Neuronal stem cell (in vitro differentiated cells): ENCODE measurements at regions not wholly inside any gene's neighbourhood (a gene's known extent, or its start where the extent isn't known, plus 50 kb on each side); places are given as distances from the start of the nearest gene placed in this dataset.
"Not testable (repeated sequence)": the region's sequence is repeated elsewhere in the genome, so short reads cannot be mapped to it uniquely, and the experiment has no call there.

ENCODE experiments used
- DNase-seq: peaks from one replicate; pipeline ENCODE4 v3.0.0-alpha.2; 2013; ENCODE audit warnings: low spot score
- H2AFZ ChIP-seq: one replicate; pipeline ENCODE4 v1.6.1; 2013; ENCODE audit warnings: mild to moderate bottlenecking, low read length, inconsistent platforms
- H2AK5ac ChIP-seq: 2 replicates; pipeline ENCODE4 v1.6.1; 2013; ENCODE audit warnings: low read depth, mild to moderate bottlenecking, inconsistent platforms, low read length, moderate library complexity, mixed read lengths
- H2BK120ac ChIP-seq: 2 replicates; pipeline ENCODE4 v1.6.1; 2013; ENCODE audit warnings: low read depth, mild to moderate bottlenecking, inconsistent platforms, low read length, moderate library complexity, mixed read lengths
- H2BK12ac ChIP-seq: one replicate; pipeline ENCODE4 v1.6.1; 2013; ENCODE audit warnings: low read length, inconsistent platforms
- H2BK15ac ChIP-seq: 2 replicates; pipeline ENCODE4 v1.6.1; 2013; ENCODE audit warnings: mild to moderate bottlenecking, low read length, inconsistent platforms, mixed read lengths
- H2BK5ac ChIP-seq: one replicate; pipeline ENCODE4 v1.6.1; 2013; ENCODE audit warnings: inconsistent platforms, mild to moderate bottlenecking, low read length, moderate library complexity
- H3K14ac ChIP-seq: one replicate; pipeline ENCODE4 v1.6.1; 2013; ENCODE audit warnings: low read length, inconsistent platforms
- H3K18ac ChIP-seq: 2 replicates; pipeline ENCODE4 v1.6.1; 2013; ENCODE audit warnings: low read length, inconsistent platforms
- H3K23ac ChIP-seq: 2 replicates; pipeline ENCODE4 v1.6.1; 2013; ENCODE audit warnings: low read depth, mild to moderate bottlenecking, mixed read lengths, low read length, inconsistent platforms; ENCODE audit not compliant: poor library complexity
- H3K27ac ChIP-seq: replicated peaks from 3 replicates; pipeline ENCODE4 v1.5.1; 2013; ENCODE audit warnings: low read length, inconsistent platforms
- H3K27me3 ChIP-seq, 3 experiments: 2 replicates each; pipeline ENCODE4 v1.6.1; 2013; ENCODE audit warnings: low read length in 3 of 3, mild to moderate bottlenecking in 2 of 3, inconsistent platforms in 1 of 3, low read depth in 1 of 3, mixed read lengths in 1 of 3, moderate library complexity in 1 of 3; ENCODE audit not compliant: control insufficient read depth in 3 of 3, insufficient read depth in 3 of 3
- H3K36me3 ChIP-seq, 2 donors: replicated peaks in 1 of 2; 2 replicates each; pipeline ENCODE4 v1.6.1; 2013; ENCODE audit warnings: low read length in 2 of 2; ENCODE audit not compliant: control insufficient read depth in 2 of 2, insufficient read depth in 2 of 2
- H3K4ac ChIP-seq: 2 replicates; pipeline ENCODE4 v1.6.1; 2013; ENCODE audit warnings: inconsistent platforms, mild to moderate bottlenecking, low read length, moderate library complexity
- H3K4me1 ChIP-seq, 2 donors: 1 replicate in 1 of 2; 2 replicates in 1 of 2; pipeline ENCODE4 v1.6.1; 2013; ENCODE audit warnings: low read length in 2 of 2, low read depth in 1 of 2; ENCODE audit not compliant: control insufficient read depth in 2 of 2, insufficient read depth in 1 of 2
- H3K4me2 ChIP-seq: one replicate; pipeline ENCODE4 v1.6.1; 2013; ENCODE audit warnings: mild to moderate bottlenecking, low read length, inconsistent platforms; ENCODE audit not compliant: insufficient read depth, poor library complexity, severe bottlenecking
- H3K4me3 ChIP-seq, 2 donors: 2 replicates each; pipeline ENCODE4 v1.5.1; 2013; ENCODE audit warnings: low read length in 2 of 2, mild to moderate bottlenecking in 2 of 2, inconsistent platforms in 1 of 2, moderate library complexity in 1 of 2
- H3K79me1 ChIP-seq: one replicate; pipeline ENCODE4 v1.6.1; 2013; ENCODE audit warnings: low read depth, mild to moderate bottlenecking, inconsistent platforms, low read length, moderate library complexity
- H3K9ac ChIP-seq: one replicate; pipeline ENCODE4 v1.6.1; 2013; ENCODE audit warnings: mild to moderate bottlenecking, low read depth, low read length, inconsistent platforms; ENCODE audit not compliant: poor library complexity
- H3K9me3 ChIP-seq, 2 donors: replicated peaks in 1 of 2; 2 replicates each; pipeline versions ENCODE3 to v1.6.1; 2013; ENCODE audit warnings: low read length in 2 of 2, mild to moderate bottlenecking in 2 of 2, inconsistent platforms in 1 of 2, low read depth in 1 of 2, mixed read lengths in 1 of 2, moderate library complexity in 1 of 2; ENCODE audit not compliant: control insufficient read depth in 2 of 2, insufficient read depth in 1 of 2
- H4K8ac ChIP-seq: one replicate; pipeline ENCODE4 v1.6.1; 2013; ENCODE audit warnings: low read depth, mild to moderate bottlenecking, inconsistent platforms, low read length, moderate library complexity
- H4K91ac ChIP-seq: one replicate; pipeline ENCODE4 v1.6.1; 2013; ENCODE audit warnings: low read length, low read depth, mild to moderate bottlenecking, inconsistent platforms; ENCODE audit not compliant: poor library complexity
- WGBS, 2 donors: extraction: QIAGEN DNeasy Blood & Tissue Kit; methylation state at CpG; one replicate each; pipeline ENCODE4 v1.1.7; 2013; ENCODE audit warnings: missing lambda C conversion rate in 2 of 2, mixed read lengths in 1 of 2; ENCODE audit not compliant: insufficient read length in 2 of 2, insufficient replicate concordance in 1 of 2; ENCODE audit errors: extremely low coverage in 2 of 2; 5-methylcytosine and 5-hydroxymethylcytosine counted together

GRCh38 chr16:33583702-33584101, 124.3 kb downstream of the TP53TG3F start:
- not testable (repeated sequence) for H2BK15ac ChIP-seq, H4K8ac ChIP-seq, H3K9me3 ChIP-seq, H3K4me1 ChIP-seq, H3K9ac ChIP-seq, H2BK5ac ChIP-seq, H3K36me3 ChIP-seq, H3K4ac ChIP-seq, H4K91ac ChIP-seq, H3K23ac ChIP-seq, H2BK12ac ChIP-seq, H3K14ac ChIP-seq, H3K4me2 ChIP-seq, H3K18ac ChIP-seq, H3K4me3 ChIP-seq, H2BK120ac ChIP-seq, H3K27ac ChIP-seq, DNase-seq, H2AFZ ChIP-seq, H2AK5ac ChIP-seq, H3K79me1 ChIP-seq, H3K27me3 ChIP-seq
- WGBS, 2 donors = no CpG with 5 or more reads among the region's 4 CpGs

GRCh38 chr16:33588589-33588988, 129.2 kb downstream of the TP53TG3F start:
- H2AK5ac ChIP-seq, H3K14ac ChIP-seq, H3K4ac ChIP-seq, DNase-seq, H3K27me3 ChIP-seq, H2AFZ ChIP-seq, H3K18ac ChIP-seq, H3K36me3 ChIP-seq, H3K9me3 ChIP-seq, H2BK12ac ChIP-seq, H2BK15ac ChIP-seq, H3K79me1 ChIP-seq, H3K27ac ChIP-seq, H3K4me1 ChIP-seq, H3K4me3 ChIP-seq, H4K91ac ChIP-seq, H2BK120ac ChIP-seq, H3K9ac ChIP-seq, H3K4me2 ChIP-seq, H2BK5ac ChIP-seq, H4K8ac ChIP-seq, H3K23ac ChIP-seq: not testable (repeated sequence)
- WGBS, 2 donors = no CpG with 5 or more reads among the region's 8 CpGs

- H3K4me1 ChIP-seq, H2AFZ ChIP-seq, H2BK12ac ChIP-seq, H3K23ac ChIP-seq, H3K4me3 ChIP-seq, H3K27ac ChIP-seq, H3K36me3 ChIP-seq, H3K27me3 ChIP-seq, H3K4ac ChIP-seq, H3K18ac ChIP-seq, H4K91ac ChIP-seq, H4K8ac ChIP-seq, H3K14ac ChIP-seq, H3K79me1 ChIP-seq, H3K9me3 ChIP-seq, H2AK5ac ChIP-seq, H2BK120ac ChIP-seq, H2BK5ac ChIP-seq, H2BK15ac ChIP-seq, DNase-seq, H3K4me2 ChIP-seq, H3K9ac ChIP-seq: not testable (repeated sequence)
- no CpG with 5 or more reads among the region's 6 CpGs for WGBS, 2 donors
These were observed 133.9 kb downstream of the TP53TG3F start for GRCh38 chr16:33593344-33593743.

- not testable (repeated sequence) for H2AK5ac ChIP-seq, DNase-seq, H3K4me1 ChIP-seq, H3K23ac ChIP-seq, H2BK12ac ChIP-seq, H3K4me2 ChIP-seq, H3K9ac ChIP-seq, H4K8ac ChIP-seq, H3K79me1 ChIP-seq, H3K9me3 ChIP-seq, H2BK15ac ChIP-seq, H2BK5ac ChIP-seq, H3K18ac ChIP-seq, H3K4ac ChIP-seq, H3K27me3 ChIP-seq, H3K14ac ChIP-seq, H3K27ac ChIP-seq, H3K4me3 ChIP-seq, H4K91ac ChIP-seq, H2BK120ac ChIP-seq, H3K36me3 ChIP-seq, H2AFZ ChIP-seq
- no CpG with 5 or more reads among the region's 7 CpGs for WGBS, 2 donors
These were observed 135.7 kb downstream of the TP53TG3F start for GRCh38 chr16:33595074-33595473.
